ENCODE measurements at regions not wholly inside any gene's neighbourhood (a gene's known extent, or its start where the extent isn't known, plus 50 kb on each side); places are given as distances from the start of the nearest gene placed in this dataset.

GRCh38 chr7:51647486-51647885 lies 330.9 kb upstream of the COBL start:
- H3K36me3 ChIP-seq, result no peaks in the 10 kb centered on the region
- no peaks in the 10 kb centered on the region for H3K4me1 ChIP-seq (replicated peaks)
- no peak overlapping the region for H3K27ac ChIP-seq
- no peaks in the 10 kb centered on the region for H3K27me3 ChIP-seq (replicated peaks; ENCODE audit: insufficient read depth)
- no peak overlapping the region for H3K4me3 ChIP-seq
- TF ChIP-seq CTCF (IDR thresholded peaks at IDR 0.05), result no peak
- no peak for TF ChIP-seq POLR2AphosphoS5 (IDR thresholded peaks at IDR 0.05)
- TF ChIP-seq POLR2A (IDR thresholded peaks at IDR 0.05), result no peak
- DNase-seq (ENCODE audit: low spot score), result no peak
- H3K9me3 ChIP-seq, result no peaks in the 10 kb centered on the region
- WGBS, result 62% methylated on average over 5 of the region's 5 CpGs
- intact Hi-C loops (cut with DNase I), result no loop called here

GRCh38 chr7:51645702-51646298 lies 329.2 kb upstream of the COBL start:
- 82% methylated on average over 16 of the region's 16 CpGs for WGBS
- Histone ChIP-seq H3K27me3 (replicated peaks; ENCODE audit: insufficient read depth) (no peaks in the 10 kb centered on the region), H3K9me3 (no peaks in the 10 kb centered on the region), H3K4me3 (no peak overlapping the region), H3K36me3 (no peaks in the 10 kb centered on the region), H3K27ac (no peak overlapping the region), H3K4me1 (replicated peaks) (no peaks in the 10 kb centered on the region)
- TF ChIP-seq CTCF (IDR thresholded peaks at IDR 0.05) (no peak), POLR2A (IDR thresholded peaks at IDR 0.05) (no peak), POLR2AphosphoS5 (IDR thresholded peaks at IDR 0.05) (no peak)
- DNase-seq (ENCODE audit: low spot score), result no peak
- intact Hi-C loops (cut with DNase I), result no loop called here

- intact Hi-C loops (cut with DNase I), result no loop called here
- H3K4me3 ChIP-seq, result no peak overlapping the region
- H3K4me1 ChIP-seq (replicated peaks), result no peaks in the 10 kb centered on the region
- WGBS, result 54% methylated on average over 11 of the region's 11 CpGs
- H3K9me3 ChIP-seq, result no peaks in the 10 kb centered on the region
- H3K27me3 ChIP-seq (replicated peaks; ENCODE audit: insufficient read depth), result no peaks in the 10 kb centered on the region
- TF ChIP-seq POLR2A (IDR thresholded peaks at IDR 0.05) (no peak), CTCF (IDR thresholded peaks at IDR 0.05) (no peak), POLR2AphosphoS5 (IDR thresholded peaks at IDR 0.05) (no peak)
- no peak overlapping the region for H3K27ac ChIP-seq
- no peaks in the 10 kb centered on the region for H3K36me3 ChIP-seq
- no peak for DNase-seq (ENCODE audit: low spot score)
Observed at GRCh38 chr7:51645255-51645654, 328.6 kb upstream of the COBL start.

GRCh38 chr7:51644216-51644615 lies 327.6 kb upstream of the COBL start:
- Histone ChIP-seq H3K27me3 (replicated peaks; ENCODE audit: insufficient read depth) (no peaks in the 10 kb centered on the region), H3K27ac (no peak overlapping the region), H3K4me1 (replicated peaks) (no peaks in the 10 kb centered on the region), H3K9me3 (no peaks in the 10 kb centered on the region), H3K4me3 (no peak overlapping the region), H3K36me3 (no peaks in the 10 kb centered on the region)
- TF ChIP-seq POLR2AphosphoS5 (IDR thresholded peaks at IDR 0.05) (no peak), CTCF (IDR thresholded peaks at IDR 0.05) (no peak), POLR2A (IDR thresholded peaks at IDR 0.05) (no peak)
- intact Hi-C loops (cut with DNase I), result no loop called here
- whole genome bisulfite sequencing, result 87% methylated on average over 2 of the region's 2 CpGs
- no peak for DNase-seq (ENCODE audit: low spot score)

- no peak for DNase-seq (ENCODE audit: low spot score)
- 56% methylated on average over 9 of the region's 9 CpGs for WGBS
- Histone ChIP-seq H3K27ac (no peak overlapping the region), H3K4me3 (no peak overlapping the region), H3K9me3 (no peaks in the 10 kb centered on the region), H3K4me1 (replicated peaks) (no peaks in the 10 kb centered on the region), H3K36me3 (no peaks in the 10 kb centered on the region), H3K27me3 (replicated peaks; ENCODE audit: insufficient read depth) (no peaks in the 10 kb centered on the region)
- intact Hi-C loops (cut with DNase I), result no loop called here
- no peak for TF ChIP-seq CTCF (IDR thresholded peaks at IDR 0.05)
Observed at GRCh38 chr7:51640841-51641240, 324.2 kb upstream of the COBL start.
